SU-DHL-6 (cell line): ENCODE measurements at regions not wholly inside any gene's neighbourhood (a gene's known extent, or its start where the extent isn't known, plus 50 kb on each side); places are given as distances from the start of the nearest gene placed in this dataset.

Source experiments
- CTCF ChIP-seq: fragments of 200-600 bp; sonication (generic); IDR thresholded peaks from one replicate; pipeline ENCODE4 v1.5.1; 2017; ENCODE audit warnings: antibody characterized with exemption, mild to moderate bottlenecking, low read length, moderate library complexity; ENCODE audit not compliant: insufficient read depth, poor library complexity, severe bottlenecking
- EZH2phosphoT487 ChIP-seq: fragments of 200-600 bp; sonication (generic), shearing (Covaris generic); conservative IDR thresholded peaks from 2 replicates; pipeline ENCODE4 v1.6.1; 2018; ENCODE audit warnings: mild to moderate bottlenecking, antibody characterized with exemption, low read length, moderate library complexity, mixed read lengths

- TF ChIP-seq CTCF (no peak), EZH2phosphoT487 (no peak)
Measured at GRCh38 chr5:74167930-74168315, 472.6 kb downstream of the ENC1 start.
